ENCODE measurements at regions not wholly inside any gene's neighbourhood (a gene's known extent, or its start where the extent isn't known, plus 50 kb on each side); places are given as distances from the start of the nearest gene placed in this dataset.

DNA sequence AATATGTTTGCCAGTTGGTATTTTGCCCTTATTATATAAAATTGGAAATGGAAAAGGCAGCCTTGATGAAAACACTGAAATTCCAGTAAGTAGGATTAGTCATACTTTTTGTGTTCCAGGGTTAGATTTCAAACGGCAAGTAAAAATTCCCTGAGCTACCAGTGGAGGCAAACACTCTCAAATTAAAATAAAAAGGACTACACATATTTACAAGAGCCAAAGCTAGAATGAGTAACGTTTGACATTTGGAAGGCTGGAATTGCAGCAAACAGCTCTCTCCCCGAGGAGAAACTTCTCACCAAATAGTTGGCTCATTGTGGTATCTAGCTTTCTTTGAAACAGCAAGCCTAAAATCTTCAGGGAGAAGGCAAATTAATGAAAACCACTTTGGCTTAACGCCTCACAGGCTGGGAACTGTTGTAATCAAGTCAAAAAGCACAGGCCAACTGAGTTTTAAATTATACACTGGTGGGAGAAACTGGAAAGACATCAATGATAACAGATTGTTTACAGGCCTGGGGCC lies 288.4 kb downstream of the SNX13 start:
- peak; percentile 20 for TF ChIP-seq CTCF (IDR thresholded peaks at IDR 0.05; ENCODE audit: insufficient read depth, low read depth, low read length)
- DNase-seq (ENCODE audit: low read depth) = peak; percentile 79
- no peak overlapping the region for H3K4me3 ChIP-seq (ENCODE audit: low read depth, low read length)

- no peak for DNase-seq (ENCODE audit: low read depth)
- H3K4me3 ChIP-seq (ENCODE audit: low read depth, low read length) = no peak overlapping the region
- TF ChIP-seq CTCF (IDR thresholded peaks at IDR 0.05; ENCODE audit: insufficient read depth, low read depth, low read length) = no peak
Measured at GRCh38 chr7:17654940-17655339, 285.4 kb downstream of the SNX13 start.

- no peak for DNase-seq (ENCODE audit: low read depth)
- no peak for TF ChIP-seq CTCF (IDR thresholded peaks at IDR 0.05; ENCODE audit: insufficient read depth, low read depth, low read length)
Measured at GRCh38 chr7:17659126-17659525, 281.2 kb downstream of the SNX13 start.

GRCh38 chr7:17660116-17660515 lies 280.2 kb downstream of the SNX13 start:
- peak; percentile 65 for DNase-seq (ENCODE audit: low read depth)
- H3K4me3 ChIP-seq (ENCODE audit: low read depth, low read length) = no peak overlapping the region
- no peak for TF ChIP-seq CTCF (IDR thresholded peaks at IDR 0.05; ENCODE audit: insufficient read depth, low read depth, low read length)

More at GRCh38 chr7:17659126-17659525, 281.2 kb downstream of the SNX13 start:
- no peak overlapping the region for H3K4me3 ChIP-seq (ENCODE audit: low read depth, low read length)

DNA sequence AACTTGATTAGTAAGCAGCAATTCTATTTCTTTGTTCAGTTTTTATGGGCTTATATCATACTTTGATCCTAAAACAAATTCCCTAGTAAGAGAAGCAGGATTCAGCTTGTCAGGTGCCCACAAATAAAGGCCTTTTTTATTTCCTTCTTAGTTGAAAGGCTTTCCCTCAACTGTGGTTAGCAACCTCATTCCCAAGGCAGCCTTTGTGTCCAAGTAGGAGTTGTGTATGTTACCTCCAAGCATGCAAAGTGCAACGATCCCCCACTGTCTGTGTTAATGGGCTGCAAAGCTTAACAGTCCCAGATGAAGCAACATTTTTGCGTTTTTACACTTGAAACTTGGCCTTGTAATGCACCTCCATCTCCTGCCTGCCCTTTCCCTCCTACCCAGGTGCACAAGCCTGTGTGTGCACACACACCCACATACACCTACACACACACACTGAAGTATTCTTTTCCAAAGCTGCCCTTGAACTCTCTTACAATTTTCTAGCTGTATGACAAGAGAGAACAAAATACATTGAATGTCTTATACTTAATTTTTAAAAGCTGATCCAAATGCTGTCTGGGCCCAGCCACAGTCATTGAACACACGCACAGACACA lies 278.2 kb downstream of the SNX13 start:
- no peak overlapping the region for H3K4me3 ChIP-seq (ENCODE audit: low read depth, low read length)
- TF ChIP-seq CTCF (IDR thresholded peaks at IDR 0.05; ENCODE audit: insufficient read depth, low read depth, low read length) = no peak

DNA sequence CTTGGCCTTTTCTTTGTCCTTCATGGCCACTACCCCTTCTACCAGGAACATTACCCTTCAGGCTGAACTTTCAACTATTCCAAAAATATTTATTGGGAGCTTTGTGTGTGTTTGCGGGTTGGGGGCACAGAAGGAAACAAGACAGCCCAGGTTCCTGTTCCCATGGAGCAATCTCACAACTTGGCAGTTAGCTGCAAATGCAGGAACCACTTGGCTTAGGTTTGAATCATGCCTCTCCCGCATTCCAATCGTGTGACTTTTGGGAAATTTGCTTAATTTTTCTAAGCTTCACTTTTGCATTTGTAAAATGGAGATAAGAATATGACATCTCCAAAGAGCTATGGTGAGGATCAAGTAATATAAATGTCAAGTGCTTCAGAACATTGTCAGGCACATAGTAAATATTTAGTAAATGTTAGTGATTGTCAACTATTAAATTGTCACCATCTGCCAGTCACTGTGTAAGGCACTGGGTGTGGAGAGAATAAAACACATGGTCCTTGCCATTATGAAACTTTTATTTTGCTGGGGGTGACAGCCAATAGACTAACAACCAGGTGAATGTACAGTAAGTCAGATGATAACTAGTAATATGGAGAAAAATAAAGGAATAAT lies 277.1 kb downstream of the SNX13 start:
- no peak overlapping the region for H3K4me3 ChIP-seq (ENCODE audit: low read depth, low read length)
- no peak for TF ChIP-seq CTCF (IDR thresholded peaks at IDR 0.05; ENCODE audit: insufficient read depth, low read depth, low read length)
- peak; percentile 89 for DNase-seq (ENCODE audit: low read depth)

More for the DNA sequence above, 278.2 kb downstream of the SNX13 start:
- DNase-seq (ENCODE audit: low read depth) = peak; percentile 45

All from fibroblast of villous mesenchyme (primary cell).